ENCODE measurements at regions not wholly inside any gene's neighbourhood (a gene's known extent, or its start where the extent isn't known, plus 50 kb on each side); places are given as distances from the start of the nearest gene placed in this dataset.

DNA sequence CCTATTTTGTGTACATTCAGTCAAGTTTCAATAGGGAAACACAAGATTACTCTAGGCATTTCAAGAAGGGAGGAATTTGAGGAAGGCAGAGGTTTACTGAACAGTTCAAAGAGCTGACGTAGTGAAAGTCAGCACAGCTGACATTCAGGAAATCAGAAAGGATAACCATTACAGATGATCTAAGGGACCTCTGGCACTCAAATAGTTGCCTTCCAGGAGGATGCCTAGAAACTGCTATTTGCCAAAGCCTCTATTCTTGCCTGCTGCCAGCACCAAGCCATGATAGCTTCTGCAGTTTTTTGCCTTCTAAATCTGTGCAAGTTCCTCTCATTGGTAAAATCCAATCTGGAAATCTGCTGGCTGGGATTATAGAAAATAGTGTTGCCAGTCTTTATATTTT is 373.1 kb downstream of the CSNK1G3 start:
- DNase-seq, result no peak

DNA sequence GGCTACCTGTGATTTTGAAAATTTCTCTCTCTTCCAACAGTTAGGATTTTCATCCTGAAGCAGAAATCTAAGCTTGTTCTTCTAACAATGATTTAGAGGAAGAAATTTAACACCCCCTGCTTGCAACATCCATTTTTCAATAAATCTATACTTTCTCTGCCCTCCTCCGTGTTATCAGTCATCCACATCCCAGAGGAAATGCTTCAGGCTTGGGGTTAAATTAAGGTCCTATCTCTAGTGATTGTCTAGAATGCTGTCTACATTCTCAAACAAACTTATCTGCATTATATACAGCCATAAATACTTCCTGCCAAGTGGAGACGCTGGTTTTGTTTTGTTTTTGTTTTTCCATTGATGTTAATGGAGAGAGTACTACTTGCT is 371.0 kb downstream of the CSNK1G3 start:
- DNase-seq, result no peak

DNA sequence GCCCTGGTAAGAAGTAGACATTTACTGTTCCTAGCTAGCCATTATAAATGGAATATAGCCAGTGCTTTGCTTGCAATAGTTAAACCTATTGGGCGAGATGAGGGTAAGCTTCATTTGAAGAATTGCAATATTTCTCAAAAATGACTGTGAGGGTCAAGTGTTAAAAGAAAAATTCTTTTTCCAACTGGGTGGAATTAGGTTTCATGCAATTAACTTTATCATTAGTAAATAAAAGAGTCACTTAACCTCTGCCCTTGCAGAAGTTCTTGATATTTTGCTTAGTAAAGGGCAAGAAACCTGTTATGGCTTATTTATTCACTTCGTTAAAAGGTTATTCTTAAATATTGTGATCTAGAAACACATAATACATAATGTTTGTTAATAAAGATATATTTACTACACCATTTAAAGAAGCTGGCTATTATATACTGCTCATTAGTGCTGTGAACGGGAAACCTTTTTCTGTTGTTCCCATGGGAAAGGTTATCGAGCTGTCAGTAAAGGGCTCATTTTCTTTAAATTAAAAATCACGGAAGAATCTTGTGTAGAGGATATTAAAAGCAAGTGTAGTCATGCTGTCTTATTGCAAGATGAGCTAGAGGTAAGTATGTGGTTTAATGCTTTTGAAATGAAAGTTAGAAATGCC is 370.5 kb downstream of the CSNK1G3 start:
- no peak for DNase-seq

DNA sequence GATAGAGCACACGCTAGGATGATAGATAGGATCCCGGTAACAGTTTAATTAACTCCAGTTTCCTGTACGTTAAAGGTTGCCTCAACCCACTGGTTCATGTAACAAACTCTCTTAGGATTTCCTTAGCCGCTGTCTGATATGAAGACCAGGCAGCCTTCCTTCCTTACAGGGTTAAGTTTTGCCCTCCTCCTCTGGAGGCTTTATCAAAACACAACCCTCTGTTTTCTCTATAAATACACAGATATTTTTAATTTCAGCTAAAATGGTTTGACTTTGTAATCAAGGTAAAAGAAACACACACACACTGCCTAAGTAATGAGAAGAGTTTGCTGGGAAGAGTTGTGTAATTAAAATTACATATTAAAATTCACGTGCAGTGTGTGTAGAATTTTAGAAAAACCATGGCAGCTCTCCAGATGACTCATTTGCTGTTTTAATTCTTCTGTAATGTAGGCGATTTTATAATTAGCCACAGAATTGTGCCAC is 369.8 kb downstream of the CSNK1G3 start:
- DNase-seq, result no peak

DNA sequence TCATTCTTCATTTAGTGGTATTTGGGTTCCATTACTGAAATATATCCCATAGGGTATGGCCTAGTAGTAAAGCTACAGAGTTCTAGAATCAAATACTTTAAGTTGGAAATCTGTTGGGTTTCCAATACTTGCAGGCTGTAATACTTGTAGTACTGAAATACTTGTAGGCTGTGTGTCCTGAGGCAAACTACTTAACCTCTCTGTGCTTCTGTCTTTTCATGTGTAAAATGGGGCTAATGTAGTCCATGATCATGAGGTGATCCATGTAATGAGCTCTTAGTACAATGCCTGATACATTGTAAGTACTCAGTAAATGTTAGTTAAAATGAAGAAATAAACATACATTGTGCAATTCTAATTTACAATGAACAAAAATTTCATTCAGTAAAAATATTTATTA is 368.9 kb downstream of the CSNK1G3 start:
- DNase-seq, result no peak

DNA sequence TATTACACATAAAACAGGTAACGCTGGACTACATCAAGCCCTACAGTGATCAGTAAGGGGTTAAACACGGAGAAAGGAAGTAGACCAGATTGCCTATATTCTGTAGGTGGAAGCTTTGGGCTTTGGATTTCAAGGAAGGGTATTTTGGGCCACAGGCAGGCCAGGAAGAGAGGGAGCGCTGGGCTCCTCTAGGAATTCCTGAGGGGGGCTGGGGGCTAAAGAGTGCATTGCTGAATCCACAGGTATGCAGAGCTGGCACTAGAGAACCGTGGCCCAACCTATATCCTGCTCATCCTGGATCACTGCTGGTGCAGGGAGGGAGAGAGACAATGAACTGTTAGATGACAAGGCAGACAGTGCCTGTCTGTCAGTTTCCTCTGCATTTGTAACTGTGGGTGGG is 367.1 kb downstream of the CSNK1G3 start:
- no peak for DNase-seq

DNA sequence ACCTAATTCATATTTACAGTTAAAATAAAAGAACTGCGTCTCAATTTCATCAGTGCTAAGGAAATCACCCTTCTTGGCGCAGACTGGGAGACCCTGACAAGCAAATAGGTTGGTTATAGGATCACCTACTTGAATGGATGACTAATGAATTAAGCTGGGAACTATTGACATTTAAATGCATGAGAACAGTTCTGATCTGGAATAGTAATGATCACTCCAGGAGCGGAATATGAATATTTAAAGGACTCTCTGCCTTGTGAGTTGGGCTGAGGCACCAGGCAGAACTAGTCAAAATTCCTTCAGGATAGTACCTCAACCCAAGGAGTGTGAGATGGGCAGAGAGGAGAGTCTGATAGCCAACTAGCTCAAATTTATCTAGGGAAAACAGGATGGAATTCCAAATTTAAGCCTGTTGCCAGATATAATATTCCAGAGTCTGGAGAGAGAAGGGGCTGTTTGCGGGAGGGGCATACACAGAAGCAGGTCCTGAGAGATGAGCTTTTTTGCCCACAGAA is 364.4 kb downstream of the CSNK1G3 start:
- DNase-seq, result no peak

DNA sequence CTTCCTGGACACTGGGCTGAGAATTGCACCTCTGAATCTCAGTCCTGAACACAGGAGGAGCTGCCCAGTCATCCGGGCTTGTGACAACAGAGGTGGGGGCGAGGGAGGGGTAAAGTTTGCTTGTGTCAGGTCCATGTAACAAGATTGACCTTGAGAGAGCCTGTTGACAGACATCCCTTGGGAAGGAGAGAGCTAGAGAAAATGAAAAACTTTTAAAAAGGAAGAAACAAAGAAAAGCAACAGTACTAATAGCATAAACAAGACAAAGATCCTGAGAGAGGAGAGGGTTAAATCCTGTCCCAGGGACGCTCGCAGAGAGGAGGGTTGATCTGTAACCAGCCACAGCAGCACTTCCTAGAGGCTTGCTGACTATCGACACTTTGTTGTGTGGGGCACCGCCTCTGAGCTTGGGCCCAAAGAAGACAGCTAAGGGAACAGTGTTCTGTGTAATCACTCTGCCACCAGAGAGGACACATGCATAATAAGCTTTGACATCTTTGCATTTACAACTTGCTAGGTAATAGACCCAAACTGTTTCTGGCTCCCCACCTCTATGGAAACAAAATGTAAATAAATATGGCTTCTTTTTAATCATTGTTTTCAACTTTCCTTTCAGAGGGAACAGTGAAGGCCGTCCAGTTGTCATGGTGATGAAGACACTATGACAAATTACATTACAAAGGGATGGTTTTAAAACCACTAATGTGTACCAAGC is 363.7 kb downstream of the CSNK1G3 start:
- no peak for DNase-seq

DNA sequence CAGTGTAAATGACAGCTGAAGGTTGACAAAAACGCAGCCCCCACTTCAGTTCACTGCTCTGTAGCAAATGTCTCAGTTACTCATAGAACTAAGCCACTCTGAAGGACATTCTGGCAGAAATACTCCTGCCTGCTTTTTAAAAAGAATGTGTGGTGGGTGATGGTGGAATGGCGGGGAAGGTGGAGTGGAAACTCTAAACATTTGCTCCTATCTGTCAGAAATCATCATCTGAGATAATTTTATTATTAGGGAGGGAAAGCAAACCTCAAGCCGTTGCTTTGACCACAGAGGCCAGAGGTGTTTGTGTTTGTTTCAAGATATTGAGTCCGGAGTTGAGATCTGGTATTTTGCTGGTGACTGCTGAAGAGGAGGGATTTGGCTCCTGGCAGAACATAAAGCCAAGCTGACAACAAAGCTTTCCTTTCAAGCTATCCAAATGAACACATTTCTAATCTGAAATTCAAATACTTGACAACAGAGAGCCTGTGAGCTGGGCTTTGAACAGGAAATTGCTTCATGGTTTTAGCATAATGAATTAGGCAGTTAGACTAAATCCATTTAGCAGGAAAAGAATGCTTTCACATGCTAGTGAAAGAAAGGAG is 362.7 kb downstream of the CSNK1G3 start:
- DNase-seq, result no peak

DNA sequence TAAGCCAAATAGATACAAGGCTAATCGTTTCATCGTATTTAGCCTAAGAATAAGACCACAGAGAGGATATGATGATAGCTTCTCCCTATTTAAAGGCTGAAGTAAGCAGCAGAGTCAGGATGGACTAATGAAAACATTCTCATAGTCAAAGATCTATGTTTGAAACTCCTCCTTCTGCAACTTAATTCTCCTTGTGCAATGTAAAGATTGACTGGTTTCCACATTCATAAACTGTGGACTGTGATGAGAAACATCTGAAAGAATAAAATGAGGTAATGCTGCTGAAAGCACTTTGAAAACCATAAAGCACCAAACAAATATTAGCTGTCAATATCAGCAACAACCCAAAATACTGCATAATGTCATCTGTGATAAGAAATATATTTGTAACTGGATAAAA is 361.9 kb downstream of the CSNK1G3 start:
- DNase-seq, result no peak

DNA sequence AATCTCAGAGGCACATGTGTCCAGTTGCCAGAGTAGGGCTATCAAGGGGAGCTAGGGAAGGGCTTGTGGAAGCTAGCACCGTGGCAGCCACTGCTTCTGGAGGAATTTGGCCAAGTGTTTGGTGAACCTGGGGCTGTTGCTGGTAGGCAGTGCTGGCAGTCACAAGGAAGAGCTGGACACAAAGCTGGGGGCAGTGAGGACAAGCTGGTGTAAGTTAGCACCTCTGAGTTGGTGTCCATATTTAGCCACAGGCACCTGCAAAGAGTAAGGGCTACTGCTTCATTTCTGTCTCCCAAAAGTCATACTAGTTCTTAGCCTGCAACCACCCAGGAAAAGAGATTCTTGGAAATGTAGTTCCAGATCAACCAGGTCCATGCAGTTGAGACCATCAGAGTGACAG is 359.4 kb downstream of the CSNK1G3 start:
- DNase-seq, result no peak

DNA sequence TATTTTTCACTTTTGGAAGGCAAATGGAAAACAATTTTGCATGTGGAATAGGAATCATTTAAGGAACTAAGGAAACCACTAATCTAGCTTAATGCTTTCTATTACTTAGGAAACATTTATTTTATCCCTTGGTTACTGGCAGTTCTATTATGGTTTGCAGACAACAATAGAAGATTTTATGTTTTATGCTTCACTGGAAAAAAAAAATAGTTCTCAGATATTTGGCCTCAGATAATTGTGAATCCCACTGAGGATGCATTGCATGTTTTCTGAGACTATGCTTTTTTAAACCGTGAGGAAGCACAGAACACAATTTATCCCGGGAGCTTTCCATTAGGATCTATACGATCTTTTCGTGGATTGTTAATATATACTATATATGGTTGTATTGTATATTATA is 356.9 kb downstream of the CSNK1G3 start:
- no peak for DNase-seq

DNA sequence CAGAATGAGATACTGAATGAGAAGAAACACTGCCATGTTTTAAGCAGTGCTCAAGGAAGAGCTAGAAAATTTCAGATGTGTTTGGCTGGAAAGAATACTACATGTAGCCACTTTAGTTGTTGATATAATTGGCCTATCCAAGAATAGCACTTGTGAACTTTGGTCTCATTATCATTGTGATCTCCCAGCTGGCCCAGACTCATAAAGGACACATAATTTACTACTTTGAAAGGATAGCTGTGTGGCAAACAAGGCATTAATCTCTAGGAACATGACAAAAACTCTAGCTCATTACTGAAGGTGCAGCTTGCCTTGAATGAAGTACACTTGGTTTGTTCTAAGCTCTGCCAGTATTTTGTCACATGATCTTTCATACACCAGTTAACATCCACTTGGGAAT is 356.3 kb downstream of the CSNK1G3 start:
- no peak for DNase-seq

DNA sequence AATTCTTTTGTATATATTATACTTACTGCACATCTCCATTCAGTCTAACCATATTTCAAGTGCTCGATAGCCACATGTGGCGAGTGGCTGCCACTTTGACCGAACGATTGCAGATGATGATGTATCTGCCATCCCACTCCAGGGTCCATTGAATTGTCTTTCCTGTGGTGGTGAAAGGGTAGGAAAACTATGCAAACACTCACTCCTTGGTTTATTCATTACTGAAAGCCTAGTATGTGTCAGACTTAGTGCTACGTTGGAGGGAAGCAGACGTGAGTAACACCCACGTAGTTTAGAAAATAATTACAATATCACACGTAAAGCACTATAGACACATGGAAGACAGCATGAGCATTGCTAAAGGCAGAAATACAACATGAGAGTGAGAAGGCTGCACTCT is 353.7 kb downstream of the CSNK1G3 start:
- DNase-seq, result no peak

DNA sequence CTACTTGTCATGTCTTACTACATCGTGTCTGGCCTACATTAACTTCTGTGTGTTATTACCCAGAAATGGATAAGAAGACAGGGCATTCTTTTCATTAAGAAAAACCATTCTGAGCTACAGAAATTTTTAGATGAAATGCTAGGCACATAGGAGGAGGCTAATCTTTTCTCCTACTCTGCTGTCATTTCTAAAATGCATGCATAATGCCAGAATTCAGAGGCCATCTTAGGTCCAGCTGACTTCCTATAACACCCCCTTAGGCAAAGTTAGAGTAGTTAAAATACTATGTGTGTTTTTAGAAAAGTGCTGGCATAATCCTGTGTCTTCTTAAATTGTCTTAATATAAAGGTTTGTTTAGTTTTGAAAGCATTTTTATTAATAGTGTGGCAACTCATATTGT is 352.6 kb downstream of the CSNK1G3 start:
- DNase-seq, result no peak

DNA sequence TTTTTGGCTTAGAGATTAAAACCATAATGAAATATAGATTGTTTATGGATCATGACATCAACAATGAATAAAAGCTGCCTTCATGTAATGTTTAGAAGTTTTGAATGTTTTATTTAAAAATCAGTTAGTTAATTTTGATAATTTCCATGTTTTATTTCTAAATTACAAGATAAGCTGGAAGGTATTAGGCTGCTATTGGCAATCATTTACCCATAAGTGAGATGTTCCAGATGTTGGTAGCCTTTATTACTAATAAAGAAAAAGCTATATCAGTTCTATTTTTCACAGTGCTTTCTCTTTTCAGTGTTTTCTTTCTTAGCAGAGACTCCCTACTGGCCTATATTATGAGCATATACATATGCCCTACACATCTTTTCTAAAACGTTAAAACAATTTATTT is 347.0 kb downstream of the CSNK1G3 start:
- DNase-seq, result no peak

DNA sequence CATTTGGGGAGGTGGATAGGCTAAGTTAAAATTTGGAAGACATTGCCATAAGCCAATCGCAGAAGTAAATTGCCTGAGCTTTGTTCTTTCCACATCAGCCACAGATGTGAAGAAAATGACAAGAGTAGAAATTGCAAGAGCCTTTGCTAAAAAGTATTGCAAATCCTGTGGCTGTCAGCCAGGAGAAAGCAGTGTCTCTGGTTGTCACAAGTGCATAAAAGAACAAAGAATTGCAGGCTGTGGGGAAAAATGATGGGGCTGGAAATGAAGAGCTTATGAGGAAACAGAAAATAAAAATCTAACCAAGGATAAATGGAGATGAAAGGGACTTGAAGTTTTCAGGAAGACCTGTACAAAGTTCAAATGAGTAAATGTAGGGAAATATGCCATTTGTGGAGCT is 344.8 kb downstream of the CSNK1G3 start:
- no peak for DNase-seq

DNA sequence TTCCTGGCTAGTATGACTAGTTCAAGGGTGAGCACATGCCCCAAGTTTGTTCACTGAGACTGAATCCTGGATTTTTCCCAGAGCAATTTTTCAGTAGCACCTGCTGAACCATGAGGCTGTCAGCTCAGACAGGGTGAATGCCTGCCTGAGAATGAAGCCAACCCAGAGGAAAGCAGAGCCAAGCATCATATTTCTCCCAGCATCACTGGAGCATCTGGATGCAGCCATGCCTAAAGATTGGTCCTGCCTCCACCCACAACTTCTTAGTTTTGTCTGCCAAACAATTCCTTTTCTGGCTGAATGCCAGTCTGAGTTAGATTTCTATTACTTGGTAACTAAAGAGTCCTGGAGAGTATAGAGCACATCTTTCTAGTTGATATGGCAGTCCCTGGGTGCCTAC is 343.6 kb downstream of the CSNK1G3 start:
- DNase-seq, result no peak

DNA sequence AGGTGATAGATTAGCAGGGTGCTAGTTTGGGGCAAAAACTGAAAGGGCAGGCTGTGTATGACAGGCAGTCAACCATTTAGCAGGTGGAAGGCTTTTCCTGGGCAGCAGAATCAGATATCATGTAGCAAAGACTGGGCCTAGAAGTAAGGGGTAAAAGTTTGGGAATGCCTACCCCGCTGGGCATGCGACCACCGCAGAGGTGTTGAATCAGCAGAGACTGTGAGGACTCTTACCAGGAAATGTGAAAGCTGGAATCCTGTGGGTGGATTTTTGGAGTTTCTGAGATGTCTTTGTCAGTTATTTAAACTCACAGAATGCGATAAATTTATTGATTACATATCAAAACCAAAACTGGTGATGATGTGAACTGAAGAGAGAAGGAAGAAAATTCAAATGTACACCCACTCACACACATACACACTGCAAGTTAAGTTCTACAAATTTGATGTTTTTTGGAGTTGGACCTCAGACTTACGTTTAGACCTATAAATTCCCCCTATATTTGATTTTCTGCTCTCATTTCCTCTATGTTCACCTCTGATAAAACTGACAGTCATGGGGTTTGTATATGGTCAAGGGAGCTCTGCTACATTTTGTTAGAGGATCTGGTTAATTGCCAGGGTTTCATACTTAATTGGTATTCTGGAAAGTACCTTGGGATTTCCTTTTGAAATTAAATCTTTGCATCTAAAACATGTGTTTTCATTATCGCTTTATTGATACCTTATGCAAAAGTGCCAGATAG is 333.6 kb downstream of the CSNK1G3 start:
- DNase-seq, result no peak

DNA sequence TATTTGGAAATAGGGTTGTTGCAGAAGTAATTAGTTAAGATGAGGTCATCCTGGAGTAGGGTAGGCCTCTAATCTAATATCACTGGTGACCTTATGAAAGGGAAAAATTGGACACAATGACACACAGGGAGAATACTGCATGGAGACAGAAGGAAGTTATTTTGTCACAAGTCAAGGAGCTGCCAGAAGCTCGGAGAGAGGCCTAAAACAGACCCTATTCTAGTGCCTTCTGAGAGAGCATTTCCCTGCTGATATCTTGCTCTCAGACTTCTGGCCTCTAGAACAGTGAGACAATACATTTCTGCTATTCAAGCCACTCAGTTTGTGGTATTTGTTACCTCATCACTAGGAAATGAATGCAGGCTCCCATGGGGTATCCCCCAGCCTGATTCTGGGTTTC is 332.9 kb downstream of the CSNK1G3 start:
- DNase-seq, result no peak

DNA sequence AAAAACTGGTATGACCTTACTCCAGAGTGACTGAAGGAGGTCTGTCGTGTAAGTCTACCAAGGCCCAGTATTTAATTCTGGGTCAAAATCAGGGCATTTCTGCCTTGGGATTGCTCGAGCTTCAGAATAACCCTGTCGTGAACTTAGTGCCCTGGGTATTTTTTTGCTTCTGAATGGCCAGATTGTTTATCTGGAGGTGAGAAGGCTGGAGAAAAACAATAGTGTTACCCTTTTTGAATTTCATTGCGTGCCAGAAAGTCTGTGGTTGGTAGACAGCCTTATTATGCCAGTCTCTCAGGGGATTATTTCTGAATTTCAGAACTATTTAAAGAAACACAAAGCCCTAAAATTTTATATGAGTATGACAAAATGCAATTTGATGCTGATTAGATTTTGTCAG is 323.4 kb downstream of the CSNK1G3 start:
- DNase-seq, result no peak

DNA sequence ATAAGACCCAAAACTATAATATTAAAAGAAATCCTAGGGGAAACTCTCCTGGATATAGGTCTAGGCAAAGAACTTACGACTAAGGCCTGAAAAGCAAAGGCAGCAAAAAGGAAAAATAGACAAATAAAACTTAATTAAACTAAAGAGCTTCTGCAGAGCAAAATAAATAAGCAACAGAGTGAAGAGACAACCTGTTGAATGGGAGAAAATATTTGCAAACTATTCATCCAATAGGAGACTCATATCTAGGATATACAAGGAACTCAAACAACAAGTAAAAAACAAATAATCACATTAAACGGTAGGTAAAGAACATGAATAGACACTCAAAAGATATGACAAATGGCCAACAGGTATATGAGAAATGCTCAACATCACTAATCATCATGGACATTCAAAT is 318.6 kb downstream of the CSNK1G3 start:
- no peak for DNase-seq

DNA sequence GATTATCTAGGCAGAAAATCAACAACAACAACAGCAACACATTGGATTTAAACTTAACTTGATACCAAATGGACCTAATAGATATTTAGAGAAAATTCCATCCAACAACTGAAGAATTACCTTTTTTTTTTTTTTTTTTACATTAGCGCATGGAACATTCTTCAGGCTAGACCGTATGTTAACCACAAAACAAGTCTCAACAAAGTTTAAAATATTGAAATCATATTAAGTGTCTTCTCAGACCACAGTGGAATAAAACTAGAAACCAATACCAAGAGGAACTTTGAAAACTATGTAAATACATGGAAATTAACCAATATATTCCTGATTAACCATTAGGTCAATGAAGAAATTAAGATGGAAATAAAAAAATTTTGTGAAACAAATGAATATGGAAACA is 315.8 kb downstream of the CSNK1G3 start:
- DNase-seq, result no peak

DNA sequence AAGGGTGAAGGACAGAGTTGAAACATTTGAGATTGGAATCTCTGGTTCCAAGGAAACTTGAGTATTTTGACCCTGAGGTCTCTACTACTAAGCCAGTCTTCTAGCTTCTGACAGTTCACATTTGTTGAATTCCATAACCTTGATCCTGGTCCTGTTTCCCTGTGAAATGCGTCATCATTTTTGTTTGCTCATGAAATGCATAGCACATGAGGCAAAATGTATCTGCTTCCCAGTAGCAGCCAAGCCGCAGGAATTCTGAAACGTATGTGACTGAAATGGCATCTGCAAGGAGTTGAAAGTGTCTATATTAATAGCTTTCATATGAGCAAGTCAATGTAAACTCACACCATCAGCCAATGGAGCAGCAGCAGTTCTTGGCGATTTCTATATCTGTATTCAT is 307.9 kb downstream of the CSNK1G3 start:
- no peak for DNase-seq

All from effector CD4-positive, alpha-beta T cell (primary cell).